GM19023 (cell line): ENCODE measurements at regions not wholly inside any gene's neighbourhood (a gene's known extent, or its start where the extent isn't known, plus 50 kb on each side); places are given as distances from the start of the nearest gene placed in this dataset.

Source experiments
- ATAC-seq: cut with Tn5 transposase; IDR thresholded peaks from one replicate; pipeline ENCODE4 v1.9.1; 2021; ENCODE audit warnings: mild to moderate bottlenecking, moderate library complexity; ENCODE audit not compliant: unreplicated experiment

DNA sequence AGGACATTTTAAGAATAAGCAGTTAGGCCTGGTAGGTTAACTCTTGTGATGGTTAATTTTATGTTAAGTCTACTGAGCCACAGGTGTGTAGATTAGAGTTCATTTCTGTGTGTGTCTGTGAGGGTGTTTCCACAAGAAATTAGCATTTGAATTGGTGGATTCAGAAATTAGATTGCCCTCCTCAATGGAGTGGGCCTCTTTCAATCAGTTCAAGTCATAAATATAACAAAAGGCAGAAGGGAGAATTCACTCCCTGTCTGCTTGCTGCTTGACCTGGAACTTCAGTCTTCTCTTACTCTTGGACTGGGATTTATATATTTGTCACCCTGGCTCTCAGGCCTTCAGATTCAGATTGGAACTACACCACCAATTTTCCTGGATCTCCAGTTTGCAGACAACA, 55.3 kb upstream of the POM121L12 start:
- ATAC-seq: no peak

DNA sequence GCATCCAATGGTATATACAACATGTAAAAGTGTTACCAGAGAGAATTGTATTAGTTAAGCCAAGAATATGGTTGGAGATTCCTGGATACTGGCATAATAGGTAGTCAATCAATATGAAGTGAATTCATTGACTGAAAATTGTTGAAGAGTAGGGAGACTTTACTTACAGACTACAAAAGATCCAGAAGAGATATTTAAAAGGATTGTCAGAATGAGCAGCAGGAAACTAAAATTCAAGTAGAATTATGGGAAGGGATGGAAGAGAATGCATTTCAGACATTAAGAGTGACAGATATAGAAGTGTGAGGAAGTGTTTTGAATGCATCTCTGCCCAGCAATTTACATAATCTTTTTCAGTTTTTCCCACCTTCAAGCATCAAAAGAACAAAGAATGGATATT, 62.3 kb upstream of the POM121L12 start:
- ATAC-seq: no peak

DNA sequence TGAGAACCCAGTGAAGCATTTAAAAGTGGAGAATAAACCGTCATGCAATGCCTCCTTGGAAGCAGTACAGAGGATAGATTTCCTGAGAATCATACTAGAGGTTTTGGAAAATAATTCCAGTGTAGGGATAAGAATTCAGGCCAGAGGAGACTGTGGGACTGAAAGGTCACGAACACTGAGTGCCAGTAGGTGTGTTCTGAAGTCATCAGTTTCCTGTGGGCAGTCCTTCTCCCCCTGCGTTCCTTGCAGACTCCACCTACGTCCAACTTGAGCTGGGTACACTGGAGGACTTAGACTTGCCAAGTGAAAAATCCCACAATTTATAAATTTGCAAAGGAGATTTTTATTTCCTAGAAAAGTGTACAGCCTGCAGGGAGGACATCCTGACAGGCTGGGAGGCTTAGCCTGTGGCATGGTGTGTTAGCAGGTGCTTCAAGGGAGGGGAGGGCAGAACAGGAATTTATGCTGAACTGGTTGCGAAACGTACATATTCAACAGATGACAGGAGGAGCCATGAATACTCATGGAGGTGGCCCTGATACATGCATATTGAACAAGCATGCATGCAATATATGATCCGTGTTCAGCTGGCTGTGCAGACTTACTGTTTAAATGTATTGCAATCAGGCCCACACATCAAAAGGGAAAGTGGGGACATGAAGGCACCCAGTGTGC, 72.9 kb upstream of the POM121L12 start:
- ATAC-seq: no peak

DNA sequence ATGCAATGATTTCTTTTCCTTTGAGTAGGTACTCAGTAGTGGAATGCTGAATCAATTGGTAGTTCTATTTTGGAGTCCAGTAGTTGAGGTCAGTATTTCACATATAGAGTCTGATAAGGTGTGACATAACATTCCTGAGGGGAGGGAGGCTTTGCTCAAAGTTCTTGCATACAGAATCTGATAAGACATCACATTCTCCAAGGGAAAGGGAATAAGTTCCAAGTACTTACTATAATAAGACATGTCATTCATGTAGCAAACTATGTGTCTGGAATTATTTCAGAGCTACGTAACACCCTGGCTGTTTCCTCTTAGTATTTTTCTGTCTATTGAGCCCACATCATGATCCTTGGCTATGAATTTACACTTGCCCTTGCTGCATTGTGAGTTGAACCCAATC, 74.3 kb upstream of the POM121L12 start:
- no peak for ATAC-seq

DNA sequence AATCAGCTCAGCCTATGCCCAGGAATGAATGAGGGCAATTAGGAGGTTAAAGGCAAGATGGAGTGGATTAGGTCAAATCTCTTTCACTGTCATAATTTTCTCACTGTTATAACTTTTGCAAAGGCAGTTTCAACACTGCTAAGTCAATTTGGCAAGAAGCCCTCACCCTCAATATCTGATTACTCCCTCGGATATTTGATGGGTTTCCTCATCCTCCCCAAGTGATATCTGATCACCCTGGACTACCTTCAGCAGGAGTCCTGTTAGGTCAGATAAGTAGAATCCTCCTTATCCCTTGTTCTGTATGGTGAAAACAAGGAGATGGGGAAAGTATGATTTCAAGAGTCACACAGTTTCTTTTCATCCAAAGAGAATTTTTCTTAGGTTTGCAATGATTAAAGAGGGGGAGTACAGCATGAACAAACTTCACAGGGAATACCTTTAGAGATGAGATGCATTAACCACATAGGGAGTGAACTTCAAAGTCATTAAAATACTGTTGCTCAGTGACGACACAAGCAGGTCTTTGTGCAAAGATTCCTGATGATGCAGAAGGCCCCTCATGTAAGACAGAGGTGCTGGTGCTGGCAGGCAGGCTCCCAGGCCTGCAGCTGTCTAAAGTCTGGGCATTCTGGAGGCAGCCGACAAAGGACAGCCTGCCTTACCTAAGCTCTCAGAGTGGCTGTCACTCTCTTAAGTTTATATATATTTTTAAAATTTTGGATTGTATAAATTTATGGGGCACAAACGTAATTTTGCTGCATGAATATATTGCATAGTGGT, 75.4 kb upstream of the POM121L12 start:
- ATAC-seq: no peak

DNA sequence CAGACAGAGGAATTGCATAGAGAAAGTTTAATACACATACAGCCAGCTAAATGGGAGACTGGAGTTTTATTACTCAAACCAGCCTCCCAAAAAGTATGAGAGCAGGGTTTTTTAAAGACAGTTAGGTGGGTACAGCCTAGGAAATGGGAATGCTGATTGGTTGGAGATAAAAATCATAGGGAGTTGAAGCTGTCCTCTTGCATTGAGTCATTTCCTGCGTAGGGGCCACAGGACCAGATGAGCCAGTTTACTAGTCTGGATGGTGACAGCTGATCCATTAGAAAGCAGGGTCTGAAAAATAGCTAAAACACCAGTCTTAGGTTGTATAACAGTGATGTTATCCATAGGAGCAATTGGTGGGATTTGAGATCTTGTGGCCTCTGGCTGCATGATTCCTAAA, 76.1 kb upstream of the POM121L12 start:
- ATAC-seq: no peak

DNA sequence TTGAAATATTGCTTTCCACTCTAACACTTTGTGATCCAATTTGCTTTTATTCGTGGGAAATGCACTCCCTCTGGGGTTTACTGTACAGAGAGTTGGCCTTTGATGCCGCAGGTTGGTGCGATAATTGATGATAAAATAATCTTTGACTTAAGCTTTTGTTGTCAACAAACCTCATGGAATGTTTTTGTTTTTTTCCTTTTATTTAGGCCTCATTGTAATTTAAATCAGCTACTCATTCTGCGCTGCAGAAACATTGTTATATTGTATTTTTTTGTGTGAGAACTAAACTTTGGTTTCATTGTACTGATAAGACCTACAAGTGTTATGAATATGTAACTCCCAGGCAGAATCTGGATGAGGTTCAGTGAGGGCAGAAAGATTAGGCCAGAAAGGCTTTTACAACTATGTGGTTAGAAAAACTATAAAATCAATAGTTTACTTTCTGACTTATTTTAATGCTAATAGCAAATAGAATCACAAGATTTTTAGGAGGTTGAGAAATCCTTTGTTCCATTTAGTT, 76.8 kb upstream of the POM121L12 start:
- ATAC-seq: no peak

DNA sequence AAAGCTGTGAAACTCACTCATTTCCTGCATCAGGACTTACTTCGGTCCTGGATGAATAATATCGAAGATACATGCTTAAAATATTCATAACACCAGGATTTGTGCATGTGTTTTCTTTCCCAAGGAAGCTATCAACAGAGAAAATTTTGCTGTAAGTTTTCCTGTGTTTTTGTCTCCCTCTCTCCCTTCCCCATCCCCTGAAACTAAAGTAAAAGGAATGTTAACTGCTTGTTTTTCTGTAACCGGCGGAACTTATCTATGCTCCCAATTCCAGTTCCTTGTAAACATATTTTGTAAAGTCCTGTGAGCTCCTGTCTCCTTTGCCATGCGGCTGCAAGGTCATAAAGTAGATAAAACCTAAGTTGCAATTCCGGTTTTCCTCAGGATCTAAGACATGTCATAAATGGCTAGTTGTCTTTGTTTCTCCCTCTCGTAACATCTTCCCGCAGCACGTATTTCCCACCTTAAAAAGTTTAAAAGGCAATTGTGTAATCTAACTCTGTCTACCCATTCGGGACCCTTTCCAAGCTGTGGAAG, 79.0 kb upstream of the POM121L12 start:
- ATAC-seq: no peak

DNA sequence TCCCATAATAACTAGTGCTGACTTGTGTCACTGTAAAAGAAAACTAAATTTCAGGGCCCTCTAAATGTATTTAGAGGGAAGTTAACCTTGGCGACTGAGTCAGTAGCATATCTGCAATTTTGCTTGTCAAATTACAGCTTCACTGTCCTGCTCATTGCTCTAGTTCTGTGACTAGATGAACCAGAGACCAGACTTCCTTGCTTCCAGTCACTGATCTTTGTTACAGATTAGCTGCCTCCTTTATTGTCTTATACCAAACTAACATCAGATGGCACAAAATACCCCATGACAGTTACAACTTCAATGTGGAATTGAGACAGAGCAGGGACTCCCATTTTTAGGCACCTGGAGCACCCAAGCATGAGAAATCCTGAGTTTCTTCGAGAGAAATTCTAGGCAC, 79.9 kb upstream of the POM121L12 start:
- no peak for ATAC-seq

DNA sequence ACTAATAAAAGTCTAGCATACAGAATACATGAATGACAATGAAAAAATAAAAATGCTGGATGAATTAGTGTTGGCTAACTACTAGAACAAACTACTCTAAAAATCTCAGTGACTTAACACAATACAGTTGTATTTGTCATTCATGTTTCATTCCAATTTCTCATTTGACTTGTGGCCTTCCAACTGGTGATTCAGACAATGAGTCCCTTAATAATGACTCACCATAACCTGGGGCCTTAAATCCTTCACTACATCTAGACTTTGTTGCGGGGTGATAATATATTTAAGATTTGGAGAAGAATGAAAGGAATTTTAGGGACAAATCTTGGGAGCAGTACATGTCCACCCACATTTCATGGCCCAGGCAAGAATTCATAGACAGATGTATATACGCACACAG, 90.5 kb upstream of the POM121L12 start:
- ATAC-seq: no peak

DNA sequence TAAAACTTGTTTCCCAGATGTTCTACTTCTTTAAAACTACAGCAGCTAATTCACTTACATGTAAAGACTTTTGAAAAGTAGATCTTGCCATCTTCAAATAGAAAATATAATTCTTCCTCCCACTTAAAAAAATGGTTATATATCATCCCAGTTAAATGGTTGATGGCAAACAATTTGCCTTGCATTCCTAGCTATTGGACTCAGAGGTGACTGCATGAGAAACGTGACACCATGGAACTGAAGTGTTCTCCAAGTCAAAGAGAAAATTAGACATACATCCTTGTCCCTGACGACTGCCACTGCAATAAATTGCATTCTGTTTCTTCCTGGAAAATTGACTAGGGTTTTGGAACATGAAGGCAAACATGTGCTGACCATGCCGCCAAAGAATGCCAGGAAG, 95.0 kb upstream of the POM121L12 start:
- ATAC-seq: no peak

DNA sequence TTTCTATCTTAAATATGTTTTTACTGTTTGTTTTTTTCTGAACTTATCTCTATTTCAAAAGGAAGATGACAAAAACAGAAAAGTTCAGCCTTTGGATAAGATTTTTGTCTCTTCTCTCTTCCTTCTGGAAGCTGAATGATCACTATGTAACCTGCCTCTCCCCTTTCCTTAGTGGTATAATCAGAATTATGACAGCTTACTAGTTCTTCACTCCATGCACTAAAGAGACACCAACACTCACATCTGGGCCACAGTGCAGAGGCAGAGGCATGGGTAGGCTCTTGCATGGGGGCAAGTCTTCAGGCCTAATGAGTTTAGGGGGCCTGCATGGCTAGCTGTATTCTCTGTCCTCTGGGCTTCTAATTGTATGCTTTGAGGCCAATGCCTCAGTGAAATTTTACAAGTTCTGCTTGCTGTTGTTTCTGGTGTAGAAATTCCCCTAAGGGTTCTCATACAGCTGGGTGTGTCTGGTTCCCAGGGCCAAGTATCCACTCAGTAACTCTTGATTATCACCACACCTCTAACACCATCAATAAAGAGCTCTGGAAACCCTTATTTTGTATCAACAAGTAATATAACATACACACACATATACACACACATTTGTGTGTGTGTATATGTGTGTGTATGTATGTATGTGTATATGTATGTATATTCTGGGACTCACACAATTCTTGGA, 96.8 kb upstream of the POM121L12 start:
- no peak for ATAC-seq

DNA sequence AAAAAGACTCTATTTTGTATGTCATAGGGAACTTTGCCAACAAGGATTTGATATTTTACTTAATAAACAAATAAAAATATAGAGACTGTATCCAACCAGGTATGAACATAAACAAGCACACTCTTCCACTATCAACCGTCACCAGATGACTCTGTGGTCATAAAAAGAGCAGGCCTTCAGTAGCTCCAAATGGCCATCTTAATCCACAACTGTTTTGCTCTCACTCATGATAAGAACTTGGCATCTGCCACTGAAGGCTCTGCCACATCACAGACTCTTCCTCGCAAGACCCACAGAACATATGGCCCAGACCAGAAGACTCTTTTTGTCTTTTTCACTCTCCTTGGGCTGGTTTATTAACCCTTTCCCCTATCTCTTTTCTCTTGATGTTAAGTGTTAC, 98.7 kb upstream of the POM121L12 start:
- no peak for ATAC-seq

DNA sequence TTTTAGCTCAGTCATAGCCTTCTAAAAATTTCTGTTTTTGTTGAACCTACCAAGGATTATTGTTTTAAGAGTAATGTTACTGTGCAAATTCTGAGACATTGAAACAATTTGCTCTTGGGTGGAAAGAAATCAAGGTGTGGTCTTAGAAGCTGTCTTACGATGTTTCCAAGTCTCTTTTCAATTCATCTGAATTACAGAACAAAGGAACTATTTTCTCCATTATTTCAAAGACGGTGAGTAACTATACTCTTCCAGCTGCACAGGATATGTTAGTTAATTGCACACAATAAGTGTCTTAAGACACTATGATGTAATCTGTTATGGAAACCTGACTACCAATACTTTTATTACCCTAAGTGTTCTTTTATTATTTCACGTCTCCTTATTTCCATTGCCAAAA, 106.8 kb upstream of the POM121L12 start:
- ATAC-seq: no peak

DNA sequence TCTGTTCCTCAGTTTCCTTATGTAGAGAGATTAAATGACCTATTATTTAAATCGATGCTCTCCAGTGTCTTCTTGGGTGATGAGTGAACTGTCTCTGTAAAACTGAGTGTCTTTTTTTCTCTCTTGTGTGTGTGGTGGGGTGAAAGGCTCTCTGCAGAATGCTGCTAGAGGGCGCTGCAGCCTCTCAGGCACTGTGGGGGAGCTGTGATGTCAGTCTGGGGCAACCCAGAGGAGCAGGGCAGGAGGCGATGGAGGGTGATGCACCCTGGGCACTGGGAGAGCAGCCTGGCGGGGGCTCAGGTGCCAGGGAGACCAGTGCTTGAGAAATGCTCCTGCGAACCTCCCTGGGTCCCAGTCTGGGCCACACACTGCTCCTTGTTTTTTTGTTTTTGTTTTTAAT, 110.1 kb upstream of the POM121L12 start:
- no peak for ATAC-seq

DNA sequence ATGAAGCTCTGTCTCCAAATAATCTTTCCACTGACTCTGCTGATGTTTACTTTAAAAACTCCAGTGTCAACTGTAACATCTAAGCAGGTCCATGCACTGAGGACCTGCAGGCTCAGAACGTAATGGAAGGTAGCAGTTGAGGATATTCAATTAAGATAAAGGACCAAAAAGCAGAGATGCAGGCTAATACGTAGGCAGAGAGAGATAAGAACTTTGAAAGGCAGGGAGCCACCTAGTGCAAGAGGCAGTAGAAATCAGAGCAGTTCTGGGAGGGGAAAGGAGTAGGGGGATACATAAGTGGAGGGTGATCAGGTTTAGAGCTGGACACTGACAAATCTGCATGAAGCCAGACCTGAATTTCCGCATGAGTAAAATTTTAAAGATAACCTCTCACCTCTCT, 114.5 kb upstream of the POM121L12 start:
- no peak for ATAC-seq

DNA sequence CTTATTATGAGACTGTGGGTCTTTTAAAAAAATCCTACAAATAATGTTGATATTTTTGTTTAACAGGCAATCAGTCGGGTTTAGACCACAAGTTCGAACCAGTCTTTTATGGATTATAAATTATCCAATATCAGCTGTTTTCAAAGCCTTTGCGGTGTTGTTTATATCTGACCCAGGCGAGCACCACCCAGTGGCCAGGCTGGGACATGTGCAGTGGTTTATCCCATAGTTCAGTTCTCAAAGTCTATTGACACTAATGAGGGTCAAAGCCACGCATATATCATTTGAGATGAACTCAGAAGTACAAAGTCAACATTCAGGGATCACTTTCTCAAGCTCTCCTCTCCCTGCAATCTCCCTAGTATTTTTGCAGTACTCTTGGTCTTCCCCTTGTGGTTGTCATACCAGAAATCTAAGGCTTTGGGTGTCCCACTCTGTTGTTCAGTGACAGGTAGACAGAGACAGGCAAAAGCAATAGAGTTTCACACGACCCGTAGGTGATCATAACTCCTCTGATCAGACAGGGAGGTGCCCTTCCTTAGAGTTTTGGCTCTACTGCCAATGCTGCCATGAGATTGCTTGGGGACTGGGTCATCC, 117.4 kb upstream of the POM121L12 start:
- no peak for ATAC-seq

DNA sequence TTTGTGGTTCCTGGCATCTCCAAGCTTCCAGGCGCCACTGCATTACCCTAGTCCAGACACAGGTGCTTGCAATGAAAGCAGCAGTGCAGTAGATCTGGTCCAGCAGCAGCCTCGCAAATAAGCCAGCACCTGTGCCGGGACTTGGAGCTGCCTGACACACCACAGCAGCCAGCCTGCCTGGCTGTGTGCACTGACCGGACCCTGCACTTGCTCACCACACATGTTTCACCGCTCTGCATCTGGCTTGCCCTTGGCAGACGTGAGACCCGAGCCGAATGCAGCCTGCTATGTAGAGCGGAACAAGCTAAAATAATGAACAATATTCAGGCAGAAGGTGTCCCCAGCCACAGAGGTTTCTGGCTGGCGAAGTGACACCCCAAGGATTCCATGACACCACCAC, 123.6 kb upstream of the POM121L12 start:
- no peak for ATAC-seq

DNA sequence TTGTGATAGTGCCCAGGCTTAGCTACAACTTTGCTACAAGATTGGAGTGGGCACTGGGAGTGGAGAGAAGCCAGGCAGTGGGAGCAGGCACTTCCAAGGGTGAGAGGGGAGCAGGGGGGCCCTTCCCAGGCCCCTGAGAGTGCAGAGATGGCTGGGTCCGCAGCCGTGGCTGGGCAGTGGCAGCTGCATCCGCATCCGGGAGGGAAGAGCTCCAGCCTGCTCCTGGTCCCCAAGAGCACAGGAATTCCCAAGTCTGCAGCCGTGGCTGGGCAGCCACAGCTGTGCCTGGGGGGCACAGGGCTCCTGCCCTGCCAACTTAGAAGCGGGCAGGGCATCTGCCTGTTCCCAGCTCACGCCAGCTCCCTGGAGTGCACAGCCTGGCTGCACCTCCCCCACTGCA, 124.1 kb upstream of the POM121L12 start:
- ATAC-seq: no peak

DNA sequence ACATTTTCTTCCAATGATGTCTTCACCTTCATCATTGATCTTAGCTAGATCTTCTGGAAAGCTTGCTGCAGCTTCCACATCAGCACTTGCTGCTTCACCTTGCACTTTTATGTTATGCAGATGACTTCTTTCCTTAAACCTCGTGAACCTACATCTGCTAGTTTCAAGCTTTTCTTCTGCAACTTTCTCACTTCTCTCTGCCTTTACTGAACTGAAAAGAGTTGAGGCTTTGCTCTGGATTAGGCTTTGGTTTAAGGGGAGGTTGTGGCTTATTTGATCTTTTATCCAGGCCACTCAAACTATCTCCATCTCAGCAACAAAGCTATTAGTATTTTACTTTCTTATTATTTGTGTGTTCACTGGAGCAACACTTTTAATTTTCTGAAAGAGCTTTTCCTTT, 125.5 kb upstream of the POM121L12 start:
- no peak for ATAC-seq

DNA sequence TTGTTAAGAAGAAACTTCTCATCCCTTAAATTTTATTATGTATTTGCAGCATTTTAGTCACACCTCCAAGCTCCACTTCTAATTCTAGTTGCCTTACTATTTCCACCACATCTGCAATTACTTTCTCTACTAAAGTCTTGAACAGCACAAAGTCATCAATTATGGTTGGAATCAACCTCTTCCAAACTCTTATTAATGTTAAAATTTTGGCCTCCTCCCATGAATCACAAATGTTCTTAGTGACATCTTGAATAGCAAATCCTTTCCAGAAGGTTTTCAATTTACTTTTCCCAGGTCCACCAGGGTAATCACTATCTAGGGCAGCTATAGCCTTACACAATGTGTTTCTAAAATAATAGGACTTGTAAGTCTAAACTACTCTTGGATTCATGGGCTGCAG, 126.3 kb upstream of the POM121L12 start:
- no peak for ATAC-seq
